Nephron (organoid): ENCODE measurements at regions not wholly inside any gene's neighbourhood (a gene's known extent, or its start where the extent isn't known, plus 50 kb on each side); places are given as distances from the start of the nearest gene placed in this dataset.

ENCODE experiments used
- H3K27ac Mint-ChIP-seq, 3 experiments: 2 replicates each; pipeline ENCODE4 v1.8.0; 2020; ENCODE audit warnings: mixed read lengths in 3 of 3, mild to moderate bottlenecking in 2 of 3, moderate library complexity in 1 of 3
- H3K27me3 Mint-ChIP-seq: 2 replicates; pipeline ENCODE4 v1.8.0; 2021; ENCODE audit warnings: low read depth, mild to moderate bottlenecking, moderate library complexity, mixed read lengths
- H3K36me3 Mint-ChIP-seq: 2 replicates; pipeline ENCODE4 v1.8.0; 2020; ENCODE audit warnings: low read depth, mixed read lengths
- H3K4me1 Mint-ChIP-seq: 2 replicates; pipeline ENCODE4 v1.8.0; 2020; ENCODE audit warnings: mixed read lengths
- H3K4me3 Mint-ChIP-seq, 3 experiments: 2 replicates each; pipeline ENCODE4 v1.8.0; 2020; ENCODE audit warnings: mild to moderate bottlenecking in 3 of 3, mixed read lengths in 3 of 3, moderate library complexity in 2 of 3
- H3K9me3 Mint-ChIP-seq: 2 replicates; pipeline ENCODE4 v1.8.0; 2020; ENCODE audit warnings: mixed read lengths
- TF ChIP-seq, protein P1 (sequence below), 3 experiments: fragments of 200-600 bp; sonication (generic); IDR thresholded peaks; one replicate each; pipeline ENCODE4 v1.5.0; 2021; ENCODE audit warnings: antibody characterized with exemption in 3 of 3; ENCODE audit not compliant: unreplicated experiment in 3 of 3

DNA sequence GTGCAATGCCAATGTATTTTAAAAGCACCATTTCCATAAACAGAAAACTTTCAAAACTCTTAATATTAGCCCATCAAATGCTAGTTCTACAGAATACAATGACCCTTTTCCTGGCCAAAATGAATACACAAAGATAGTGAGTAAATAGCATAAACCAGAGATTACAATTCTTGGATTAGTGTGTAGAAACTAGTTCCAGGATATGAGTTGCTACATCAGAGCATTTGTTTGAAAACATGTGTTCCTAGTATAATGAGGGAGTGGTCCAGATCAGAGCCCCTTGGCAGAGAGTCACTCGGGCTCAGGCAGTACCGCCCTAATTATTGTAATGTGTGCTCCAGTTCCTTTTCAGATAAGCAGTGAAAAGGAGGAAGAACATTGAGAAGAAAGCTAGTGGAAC is 63.7 kb upstream of the COL21A1 start:
- Mint-ChIP-seq H3K36me3 (no peaks in the 10 kb centered on the region), H3K27ac (no peak overlapping the region), H3K4me3 (no peak overlapping the region), H3K27me3 (no peaks in the 10 kb centered on the region), H3K9me3 (peaks cover 6% of the 10 kb centered on the region), H3K4me1 (no peaks in the 10 kb centered on the region)
- TF ChIP-seq, protein P1, sequence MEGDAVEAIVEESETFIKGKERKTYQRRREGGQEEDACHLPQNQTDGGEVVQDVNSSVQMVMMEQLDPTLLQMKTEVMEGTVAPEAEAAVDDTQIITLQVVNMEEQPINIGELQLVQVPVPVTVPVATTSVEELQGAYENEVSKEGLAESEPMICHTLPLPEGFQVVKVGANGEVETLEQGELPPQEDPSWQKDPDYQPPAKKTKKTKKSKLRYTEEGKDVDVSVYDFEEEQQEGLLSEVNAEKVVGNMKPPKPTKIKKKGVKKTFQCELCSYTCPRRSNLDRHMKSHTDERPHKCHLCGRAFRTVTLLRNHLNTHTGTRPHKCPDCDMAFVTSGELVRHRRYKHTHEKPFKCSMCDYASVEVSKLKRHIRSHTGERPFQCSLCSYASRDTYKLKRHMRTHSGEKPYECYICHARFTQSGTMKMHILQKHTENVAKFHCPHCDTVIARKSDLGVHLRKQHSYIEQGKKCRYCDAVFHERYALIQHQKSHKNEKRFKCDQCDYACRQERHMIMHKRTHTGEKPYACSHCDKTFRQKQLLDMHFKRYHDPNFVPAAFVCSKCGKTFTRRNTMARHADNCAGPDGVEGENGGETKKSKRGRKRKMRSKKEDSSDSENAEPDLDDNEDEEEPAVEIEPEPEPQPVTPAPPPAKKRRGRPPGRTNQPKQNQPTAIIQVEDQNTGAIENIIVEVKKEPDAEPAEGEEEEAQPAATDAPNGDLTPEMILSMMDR (IDR thresholded peaks at IDR 0.05; ENCODE audit: unreplicated experiment in 3 of 3), result no peak

DNA sequence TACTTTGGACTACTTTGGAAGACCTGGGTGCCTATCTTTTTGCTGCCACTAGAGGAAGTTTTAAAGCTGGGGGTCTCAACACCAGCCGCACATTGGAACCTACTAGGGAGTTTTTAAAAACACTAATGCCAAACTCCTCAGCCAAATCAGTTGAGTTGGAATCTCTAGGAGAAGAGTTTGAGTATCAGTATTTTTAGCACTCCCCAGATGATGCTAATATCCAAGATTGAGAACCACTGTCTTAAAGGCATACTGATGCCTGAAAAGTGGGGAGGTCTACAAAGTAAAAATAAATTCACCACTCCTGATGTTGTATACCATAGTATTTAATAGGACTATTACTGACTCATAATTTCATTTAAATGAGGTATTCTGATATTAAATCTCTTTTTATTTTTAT is 62.9 kb upstream of the COL21A1 start:
- TF ChIP-seq, protein P1 (IDR thresholded peaks at IDR 0.05; ENCODE audit: unreplicated experiment in 3 of 3), result no peak
- Mint-ChIP-seq H3K4me3 (no peak overlapping the region), H3K36me3 (no peaks in the 10 kb centered on the region), H3K27me3 (no peaks in the 10 kb centered on the region), H3K27ac (no peak overlapping the region), H3K9me3 (peaks cover 6% of the 10 kb centered on the region), H3K4me1 (no peaks in the 10 kb centered on the region)

- Mint-ChIP-seq H3K36me3 (no peaks in the 10 kb centered on the region), H3K9me3 (peaks cover 15% of the 10 kb centered on the region), H3K4me3 (no peak overlapping the region), H3K27me3 (no peaks in the 10 kb centered on the region), H3K27ac (no peak overlapping the region), H3K4me1 (no peaks in the 10 kb centered on the region)
- TF ChIP-seq, protein P1 (IDR thresholded peaks at IDR 0.05; ENCODE audit: unreplicated experiment in 3 of 3), result no peak
Measured at GRCh38 chr6:56299916-56300315, 52.5 kb upstream of the COL21A1 start.

- Mint-ChIP-seq H3K4me1 (peaks cover 3% of the 10 kb centered on the region), H3K36me3 (no peaks in the 10 kb centered on the region), H3K9me3 (peaks cover 14% of the 10 kb centered on the region), H3K4me3 (no peak overlapping the region), H3K27me3 (peaks cover 3% of the 10 kb centered on the region), H3K27ac (no peak overlapping the region)
- TF ChIP-seq, protein P1 (IDR thresholded peaks at IDR 0.05; ENCODE audit: unreplicated experiment in 3 of 3), result no peak
Measured at GRCh38 chr6:56297022-56297989, 49.9 kb upstream of the COL21A1 start.
